DMS 273 (cell line): ENCODE measurements at regions not wholly inside any gene's neighbourhood (a gene's known extent, or its start where the extent isn't known, plus 50 kb on each side); places are given as distances from the start of the nearest gene placed in this dataset.

Experiments used
- DNase-seq: peaks from one replicate; lab custom pipeline; 2025; ENCODE audit not compliant: unreplicated experiment; lab: John Stamatoyannopoulos, UW

- DNase-seq = no peak
Measured at GRCh38 chr4:188811121-188811520, 671.9 kb downstream of the TRIML1 start.

GRCh38 chr4:188812644-188813043, 673.4 kb downstream of the TRIML1 start:
- no peak for DNase-seq

GRCh38 chr4:188818300-188818699, 679.1 kb downstream of the TRIML1 start:
- DNase-seq = no peak

GRCh38 chr4:188819233-188819632, 680.0 kb downstream of the TRIML1 start:
- DNase-seq = no peak

- no peak for DNase-seq
Measured at GRCh38 chr4:188821500-188821899, 682.3 kb downstream of the TRIML1 start.

GRCh38 chr4:188822698-188823097, 683.5 kb downstream of the TRIML1 start:
- no peak for DNase-seq

GRCh38 chr4:188824553-188824952, 685.3 kb downstream of the TRIML1 start:
- DNase-seq = no peak

GRCh38 chr4:188826393-188826792, 687.2 kb downstream of the TRIML1 start:
- DNase-seq = no peak

GRCh38 chr4:188839704-188840103, 700.5 kb downstream of the TRIML1 start:
- DNase-seq = no peak

GRCh38 chr4:188841523-188841922, 702.3 kb downstream of the TRIML1 start:
- no peak for DNase-seq

- DNase-seq = no peak
Measured at GRCh38 chr4:188854436-188854835, 715.2 kb downstream of the TRIML1 start.

GRCh38 chr4:188858696-188859095, 719.5 kb downstream of the TRIML1 start:
- no peak for DNase-seq

- no peak for DNase-seq
Measured at GRCh38 chr4:188864741-188865140, 725.5 kb downstream of the TRIML1 start.

- no peak for DNase-seq
Measured at GRCh38 chr4:188867796-188868195, 728.6 kb downstream of the TRIML1 start.

GRCh38 chr4:188869581-188869980, 730.3 kb downstream of the TRIML1 start:
- DNase-seq = no peak

GRCh38 chr4:188872809-188873208, 733.6 kb downstream of the TRIML1 start:
- DNase-seq = no peak

GRCh38 chr4:188876881-188877280, 737.6 kb downstream of the TRIML1 start:
- no peak for DNase-seq

GRCh38 chr4:188879598-188879997, 740.4 kb downstream of the TRIML1 start:
- DNase-seq = no peak

- no peak for DNase-seq
Measured at GRCh38 chr4:188887905-188888304, 748.7 kb downstream of the TRIML1 start.

GRCh38 chr4:188892837-188893236, 753.6 kb downstream of the TRIML1 start:
- no peak for DNase-seq

- DNase-seq = no peak
Measured at GRCh38 chr4:188903986-188904385, 764.7 kb downstream of the TRIML1 start.

- DNase-seq = no peak
Measured at GRCh38 chr4:188904617-188905016, 765.4 kb downstream of the TRIML1 start.

- DNase-seq = no peak
Measured at GRCh38 chr4:188905248-188905647, 766.0 kb downstream of the TRIML1 start.

GRCh38 chr4:188911199-188911598, 772.0 kb downstream of the TRIML1 start:
- DNase-seq = no peak
